B cell (primary cell): ENCODE measurements at regions not wholly inside any gene's neighbourhood (a gene's known extent, or its start where the extent isn't known, plus 50 kb on each side); places are given as distances from the start of the nearest gene placed in this dataset.

ENCODE experiments used
- EZH2 ChIP-seq: IDR thresholded peaks from 2 replicates; pipeline ENCODE4 v1.6.1; 2012; ENCODE audit warnings: borderline replicate concordance, low read depth, mild to moderate bottlenecking, moderate library complexity, low read length; ENCODE audit not compliant: insufficient read depth, poor library complexity, severe bottlenecking
- TF ChIP-seq, protein P1 (sequence below): fragments of 200-600 bp; IDR thresholded peaks from one replicate; pipeline ENCODE4 v1.8.0; 2022; ENCODE audit warnings: antibody characterized with exemption, mild to moderate bottlenecking

DNA sequence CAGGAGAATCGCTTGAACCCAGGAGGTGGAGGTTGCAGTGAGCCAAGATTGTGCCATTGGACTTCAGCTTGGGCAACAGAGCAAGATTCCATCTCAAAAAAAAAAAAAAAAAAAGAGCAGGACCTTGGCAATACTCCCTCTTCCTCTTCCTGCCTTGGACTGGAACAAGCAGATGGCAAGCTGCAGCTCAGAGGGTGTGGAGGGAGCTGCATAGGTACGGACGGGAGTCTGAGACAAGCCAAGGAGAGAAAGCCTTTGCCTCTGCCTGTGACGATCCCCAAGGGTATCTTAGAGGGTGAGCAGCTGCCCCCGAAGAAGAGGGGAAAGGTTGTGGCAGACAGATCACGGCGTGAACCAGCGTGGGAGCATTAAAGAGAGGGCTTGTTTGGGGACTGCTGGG lies 109.2 kb downstream of the AIPL1 start:
- TF ChIP-seq, protein P1, sequence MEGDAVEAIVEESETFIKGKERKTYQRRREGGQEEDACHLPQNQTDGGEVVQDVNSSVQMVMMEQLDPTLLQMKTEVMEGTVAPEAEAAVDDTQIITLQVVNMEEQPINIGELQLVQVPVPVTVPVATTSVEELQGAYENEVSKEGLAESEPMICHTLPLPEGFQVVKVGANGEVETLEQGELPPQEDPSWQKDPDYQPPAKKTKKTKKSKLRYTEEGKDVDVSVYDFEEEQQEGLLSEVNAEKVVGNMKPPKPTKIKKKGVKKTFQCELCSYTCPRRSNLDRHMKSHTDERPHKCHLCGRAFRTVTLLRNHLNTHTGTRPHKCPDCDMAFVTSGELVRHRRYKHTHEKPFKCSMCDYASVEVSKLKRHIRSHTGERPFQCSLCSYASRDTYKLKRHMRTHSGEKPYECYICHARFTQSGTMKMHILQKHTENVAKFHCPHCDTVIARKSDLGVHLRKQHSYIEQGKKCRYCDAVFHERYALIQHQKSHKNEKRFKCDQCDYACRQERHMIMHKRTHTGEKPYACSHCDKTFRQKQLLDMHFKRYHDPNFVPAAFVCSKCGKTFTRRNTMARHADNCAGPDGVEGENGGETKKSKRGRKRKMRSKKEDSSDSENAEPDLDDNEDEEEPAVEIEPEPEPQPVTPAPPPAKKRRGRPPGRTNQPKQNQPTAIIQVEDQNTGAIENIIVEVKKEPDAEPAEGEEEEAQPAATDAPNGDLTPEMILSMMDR = no peak
- no peak for TF ChIP-seq EZH2
